ENCODE measurements at regions not wholly inside any gene's neighbourhood (a gene's known extent, or its start where the extent isn't known, plus 50 kb on each side); places are given as distances from the start of the nearest gene placed in this dataset.

GRCh38 chr7:25031432-25031831, 51.5 kb upstream of the OSBPL3 start:
- TF ChIP-seq EP300 (conservative IDR thresholded peaks at IDR 0.05; ENCODE audit: poor library complexity, severe bottlenecking) (no peak), CTCF (IDR thresholded peaks at IDR 0.05; ENCODE audit: poor library complexity, severe bottlenecking) (no peak), POLR2AphosphoS5 (IDR thresholded peaks at IDR 0.05) (no peak), RAD21 (conservative IDR thresholded peaks at IDR 0.05) (no peak), TAF1 (IDR thresholded peaks at IDR 0.05; ENCODE audit: low read depth) (no peak), EZH2 (IDR thresholded peaks at IDR 0.05; ENCODE audit: borderline replicate concordance, insufficient read depth, low read length, poor library complexity, severe bottlenecking) (no peak)
